ENCODE measurements at regions not wholly inside any gene's neighbourhood (a gene's known extent, or its start where the extent isn't known, plus 50 kb on each side); places are given as distances from the start of the nearest gene placed in this dataset.

GRCh38 chrX:13252726-13253125, 67.1 kb downstream of the ATXN3L start:
- intact Hi-C loops (cut with DNase I): no loop called here
- H3K4me1 ChIP-seq: peaks cover 0 to 19% (median 17%) of the 10 kb centered on the region in 4 donors
- H3K36me3 ChIP-seq: no peaks in the 10 kb centered on the region
- 88% methylated on average over 4 of the region's 4 CpGs for WGBS
- TF ChIP-seq POLR2AphosphoS5 (IDR thresholded peaks at IDR 0.05): no peak
- no peak for TF ChIP-seq CTCF (IDR thresholded peaks at IDR 0.05)
- TF ChIP-seq POLR2A (IDR thresholded peaks at IDR 0.05; ENCODE audit: low read depth): no peak
- no peak for TF ChIP-seq EP300 (IDR thresholded peaks at IDR 0.05)
- no peaks in the 10 kb centered on the region for H3K27me3 ChIP-seq
- H3K4me3 ChIP-seq: no peak overlapping the region
- H3K9me3 ChIP-seq: no peaks in the 10 kb centered on the region
- DNase-seq (ENCODE audit: extremely low spot score): no peak
- H3K27ac ChIP-seq (replicated peaks in 1 of 4): no peak overlapping the region

- peak overlapping the region in 3 of 4 donors; percentile 16 to 41 (median 26) for H3K27ac ChIP-seq (replicated peaks in 1 of 4)
- H3K9me3 ChIP-seq: no peaks in the 10 kb centered on the region
- 53% methylated on average over 7 of the region's 7 CpGs for WGBS
- H3K4me3 ChIP-seq: no peak overlapping the region
- intact Hi-C loops (cut with DNase I): no loop called here
- DNase-seq (ENCODE audit: extremely low spot score): no peak
- TF ChIP-seq POLR2AphosphoS5 (IDR thresholded peaks at IDR 0.05) (peak in 1 of 2 donors; percentile 42), CTCF (IDR thresholded peaks at IDR 0.05) (no peak), POLR2A (IDR thresholded peaks at IDR 0.05; ENCODE audit: low read depth) (no peak), EP300 (IDR thresholded peaks at IDR 0.05) (no peak)
- no peaks in the 10 kb centered on the region for H3K27me3 ChIP-seq
- no peaks in the 10 kb centered on the region for H3K36me3 ChIP-seq
- H3K4me1 ChIP-seq: peaks cover 0 to 19% (median 17%) of the 10 kb centered on the region in 4 donors
These were observed 68.8 kb downstream of the ATXN3L start for GRCh38 chrX:13250826-13251580.

- no peak for DNase-seq (ENCODE audit: extremely low spot score)
- no peaks in the 10 kb centered on the region for H3K36me3 ChIP-seq
- H3K27me3 ChIP-seq: no peaks in the 10 kb centered on the region
- H3K4me3 ChIP-seq: no peak overlapping the region
- WGBS: 48% methylated on average over 9 of the region's 9 CpGs
- intact Hi-C loops (cut with DNase I): no loop called here
- H3K4me1 ChIP-seq: peaks cover 0 to 19% (median 17%) of the 10 kb centered on the region in 4 donors
- peaks cover 0 to 5% (median 0%) of the 10 kb centered on the region in 4 donors for H3K9me3 ChIP-seq
- peak overlapping the region; percentile 11 to 59 (median 36) for H3K27ac ChIP-seq (replicated peaks in 1 of 4)
- TF ChIP-seq POLR2AphosphoS5 (IDR thresholded peaks at IDR 0.05) (no peak), POLR2A (IDR thresholded peaks at IDR 0.05; ENCODE audit: low read depth) (no peak), CTCF (IDR thresholded peaks at IDR 0.05) (no peak), EP300 (IDR thresholded peaks at IDR 0.05) (no peak)
These were observed 70.9 kb downstream of the ATXN3L start for GRCh38 chrX:13248867-13249486.

GRCh38 chrX:13239272-13239671, 80.6 kb downstream of the ATXN3L start:
- H3K4me1 ChIP-seq: no peaks in the 10 kb centered on the region
- no peak overlapping the region for H3K27ac ChIP-seq (replicated peaks in 1 of 4)
- H3K27me3 ChIP-seq: no peaks in the 10 kb centered on the region
- DNase-seq (ENCODE audit: extremely low spot score): no peak
- no peak overlapping the region for H3K4me3 ChIP-seq
- H3K9me3 ChIP-seq: no peaks in the 10 kb centered on the region
- no peaks in the 10 kb centered on the region for H3K36me3 ChIP-seq
- intact Hi-C loops (cut with DNase I): no loop called here
- WGBS: 65% methylated on average over 5 of the region's 5 CpGs
- TF ChIP-seq CTCF (IDR thresholded peaks at IDR 0.05): no peak
- no peak for TF ChIP-seq POLR2A (IDR thresholded peaks at IDR 0.05; ENCODE audit: low read depth)
- no peak for TF ChIP-seq EP300 (IDR thresholded peaks at IDR 0.05)
- TF ChIP-seq POLR2AphosphoS5 (IDR thresholded peaks at IDR 0.05): no peak
